Embryonic facial prominence (tissue), 1 donor: ENCODE measurements at regions not wholly inside any gene's neighbourhood (a gene's known extent, or its start where the extent isn't known, plus 50 kb on each side); places are given as distances from the start of the nearest gene placed in this dataset.

Experiments
- DNase-seq: peaks from one replicate; pipeline ENCODE4 v3.0.0-alpha.2; 2016; ENCODE audit errors: extremely low spot score

- no peak for DNase-seq
Measured at GRCh38 chr12:108078428-108078827, 50.7 kb upstream of the WSCD2 start.
